ENCODE measurements at regions not wholly inside any gene's neighbourhood (a gene's known extent, or its start where the extent isn't known, plus 50 kb on each side); places are given as distances from the start of the nearest gene placed in this dataset.

GRCh38 chr4:11111876-11112275 lies 316.8 kb downstream of the HS3ST1 start:
- peaks cover 0 to under 1% of the 10 kb centered on the region in 2 experiments; a peak in 2 of 4 replicates for H3K4me1 ChIP-seq (ENCODE audit: control insufficient read depth in 1 of 2, insufficient read depth in 2 of 2, low read length in 2 of 2)
- no peak overlapping the region for H2AFZ ChIP-seq (ENCODE audit: low read depth, low read length, poor library complexity, severe bottlenecking)
- no peaks in the 10 kb centered on the region for H3K9me3 ChIP-seq (ENCODE audit: control insufficient read depth in 1 of 2, insufficient read depth in 1 of 2, low read depth in 1 of 2, low read length in 2 of 2)
- no peaks in the 10 kb centered on the region for H3K36me3 ChIP-seq (ENCODE audit: control insufficient read depth in 1 of 2, insufficient read depth in 2 of 2, low read length in 2 of 2)
- no TSS peak for BruUV-seq (replicated peaks)
- intact Hi-C loops (cut with micrococcal nuclease), result no loop called here
- ChIA-PET CTCF (no interaction called here), RAD21 (ENCODE audit: low non-redundant PET in 1 of 2, low total read pairs in 2 of 2, uncharacterized antibody in 2 of 2, unreplicated experiment in 2 of 2) (no interaction called here), POLR2A (no interaction called here)
- no peak overlapping the region for H3K9ac ChIP-seq (ENCODE audit: low read length)
- no peak overlapping the region for H3K4me3 ChIP-seq (replicated peaks in 1 of 2; ENCODE audit: low read depth in 1 of 2, low read length in 2 of 2)
- ATAC-seq, result no peak
- no peaks in the 10 kb centered on the region for H3K27me3 ChIP-seq (ENCODE audit: insufficient read depth, low read length)
- no peaks in the 10 kb centered on the region for H4K20me1 ChIP-seq (ENCODE audit: insufficient read depth)
- no peak overlapping the region for H3K27ac ChIP-seq (ENCODE audit: low read depth, low read length)
- H3K4me2 ChIP-seq (ENCODE audit: low read length), result no peak overlapping the region
- H3K9me2 ChIP-seq (ENCODE audit: insufficient read depth), result no peaks in the 10 kb centered on the region
- TF ChIP-seq CEBPB (IDR thresholded peaks at IDR 0.05; ENCODE audit: low read depth), result no peak
- no peak for TF ChIP-seq MAX (IDR thresholded peaks at IDR 0.05)
- no peak for TF ChIP-seq CTCF (IDR thresholded peaks at IDR 0.05 in 2 of 3, conservative IDR thresholded peaks at IDR 0.05 in 1 of 3; ENCODE audit: borderline replicate concordance in 1 of 3, insufficient read depth in 1 of 3, low read depth in 2 of 3, low read length in 2 of 3)
- no peak for TF ChIP-seq JUND (IDR thresholded peaks at IDR 0.05)
- no peak for TF ChIP-seq POLR2AphosphoS5 (IDR thresholded peaks at IDR 0.05; ENCODE audit: low read depth, low read length)
- no peak for TF ChIP-seq ELF1 (IDR thresholded peaks at IDR 0.05; ENCODE audit: borderline replicate concordance, low read depth)
- TF ChIP-seq EZH2phosphoT487 (IDR thresholded peaks at IDR 0.05; ENCODE audit: borderline replicate concordance), result no peak
- TF ChIP-seq ZNF274 (IDR thresholded peaks at IDR 0.05; ENCODE audit: low read depth, low read length), result no peak
- no peak for TF ChIP-seq ZFX (IDR thresholded peaks at IDR 0.05)
- TF ChIP-seq REST (IDR thresholded peaks at IDR 0.05; ENCODE audit: low read depth), result no peak
- TF ChIP-seq ZBTB33 (IDR thresholded peaks at IDR 0.05; ENCODE audit: extremely low read depth, insufficient replicate concordance, low read length), result no peak
- TF ChIP-seq FOSL1 (IDR thresholded peaks at IDR 0.05; ENCODE audit: low read depth), result no peak
- TF ChIP-seq EZH2 (IDR thresholded peaks at IDR 0.05), result no peak
- no peak for TF ChIP-seq RAD21 (IDR thresholded peaks at IDR 0.05; ENCODE audit: low read depth)
- no peak for TF ChIP-seq ATF3 (IDR thresholded peaks at IDR 0.05)
- no peak for TF ChIP-seq SP1 (IDR thresholded peaks at IDR 0.05; ENCODE audit: low read depth)
- H3K79me2 ChIP-seq (ENCODE audit: insufficient read depth, low read length), result no peaks in the 10 kb centered on the region
- DNase-seq (ENCODE audit: low read depth, low spot score), result no peak
